Right atrium auricular region (tissue), 2 donors: ENCODE measurements at regions not wholly inside any gene's neighbourhood (a gene's known extent, or its start where the extent isn't known, plus 50 kb on each side); places are given as distances from the start of the nearest gene placed in this dataset.
"Not testable (repeated sequence)": the region's sequence is repeated elsewhere in the genome, so short reads cannot be mapped to it uniquely, and the experiment has no call there.

Experiments
- DNase-seq: peaks from one replicate; pipeline ENCODE4 v3.0.0-alpha.2; 2019; ENCODE audit warnings: low spot score
- H3K27ac ChIP-seq, 2 donors: fragments of 200-600 bp; sonication (generic); 1 replicate in 1 of 2; 2 replicates in 1 of 2; pipeline ENCODE4 v1.5.1; 2016 to 2019
- H3K27me3 ChIP-seq, 2 donors: fragments of 200-600 bp; sonication (generic); one replicate each; pipeline versions ENCODE4 v1.5.1 to v1.6.0; 2017 to 2019
- H3K36me3 ChIP-seq: fragments of 200-600 bp; sonication (generic); one replicate; pipeline ENCODE4 v1.5.1; 2016
- H3K4me1 ChIP-seq, 2 donors: fragments of 200-600 bp; sonication (generic); one replicate each; pipeline versions ENCODE4 v1.5.1 to v1.6.0; 2017 to 2019
- H3K4me3 ChIP-seq, 2 donors: fragments of 200-600 bp; sonication (generic); 1 replicate in 1 of 2; 2 replicates in 1 of 2; pipeline ENCODE4 v1.5.1; 2017 to 2019; ENCODE audit warnings: mild to moderate bottlenecking in 1 of 2, moderate library complexity in 1 of 2
- H3K9me3 ChIP-seq, 2 donors: fragments of 200-600 bp; sonication (generic); one replicate each; pipeline ENCODE4 v1.5.1; 2019
- CTCF ChIP-seq, 2 donors: fragments of 200-600 bp; sonication (generic); IDR thresholded peaks; one replicate each; pipeline ENCODE4 v1.5.1; 2019; ENCODE audit warnings: antibody characterized with exemption in 2 of 2

DNA sequence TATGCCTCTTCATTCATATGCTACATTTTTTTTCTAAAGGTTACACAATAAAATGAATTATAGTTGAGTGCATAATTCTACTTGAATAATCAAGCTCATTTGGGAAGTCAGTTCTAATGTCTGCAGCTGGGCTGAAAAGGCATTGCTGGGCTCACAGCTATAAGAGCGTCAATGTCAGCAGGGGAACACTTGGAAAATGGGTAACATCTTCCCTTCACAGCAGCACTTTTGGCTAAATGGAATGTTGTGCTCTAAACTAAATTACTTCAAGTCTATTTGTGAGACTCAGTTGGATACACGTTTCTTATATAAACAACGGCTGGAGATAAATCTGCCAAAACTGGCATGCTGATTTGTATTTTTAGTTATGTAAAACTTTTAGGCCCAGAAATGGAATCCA lies 357.8 kb downstream of the TBL1XR1 start:
- no peaks in the 10 kb centered on the region for H3K4me1 ChIP-seq
- no peaks in the 10 kb centered on the region for H3K9me3 ChIP-seq
- no peaks in the 10 kb centered on the region for H3K36me3 ChIP-seq
- no peak overlapping the region for H3K27ac ChIP-seq
- no peak overlapping the region for H3K4me3 ChIP-seq
- DNase-seq: no peak
- H3K27me3 ChIP-seq: no peaks in the 10 kb centered on the region
- TF ChIP-seq CTCF (IDR thresholded peaks at IDR 0.05): no peak

- not testable (repeated sequence) for H3K36me3 ChIP-seq, DNase-seq, H3K27ac ChIP-seq, H3K9me3 ChIP-seq, H3K4me1 ChIP-seq, H3K4me3 ChIP-seq, H3K27me3 ChIP-seq
Observed at GRCh38 chr3:176827244-176827643, 370.0 kb downstream of the TBL1XR1 start.

DNA sequence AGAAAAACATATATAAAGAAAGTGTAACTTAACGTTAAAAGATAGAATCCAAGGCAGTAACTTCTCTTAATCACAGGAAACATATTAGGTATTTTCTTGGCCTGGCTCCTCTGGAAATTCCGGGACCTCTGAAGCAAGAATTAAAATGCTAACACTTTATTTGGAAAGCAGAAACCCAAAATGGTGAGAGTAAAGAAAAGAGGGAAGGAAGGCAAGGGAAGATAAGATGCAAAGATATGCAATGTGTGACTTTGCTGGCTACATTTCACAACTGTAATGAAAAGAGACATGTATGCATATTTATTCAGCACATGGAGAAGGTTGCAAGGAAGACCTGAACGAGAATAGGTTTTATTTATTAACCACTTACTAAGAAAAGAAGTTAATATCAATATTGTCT lies 372.5 kb downstream of the TBL1XR1 start:
- no peak for TF ChIP-seq CTCF (IDR thresholded peaks at IDR 0.05)
- H3K4me1 ChIP-seq: no peaks in the 10 kb centered on the region
- H3K4me3 ChIP-seq: no peak overlapping the region
- DNase-seq: no peak
- H3K27ac ChIP-seq: no peak overlapping the region
- no peaks in the 10 kb centered on the region for H3K36me3 ChIP-seq
- H3K9me3 ChIP-seq: peaks cover 0 to 5% of the 10 kb centered on the region in 2 donors
- H3K27me3 ChIP-seq: no peaks in the 10 kb centered on the region

GRCh38 chr3:176820764-176821163 lies 376.5 kb downstream of the TBL1XR1 start:
- Histone ChIP-seq H3K4me3 (no peak overlapping the region), H3K27ac (no peak overlapping the region), H3K27me3 (no peaks in the 10 kb centered on the region), H3K36me3 (no peaks in the 10 kb centered on the region), H3K9me3 (peaks cover 0 to 6% of the 10 kb centered on the region in 2 donors), H3K4me1 (no peaks in the 10 kb centered on the region)
- no peak for TF ChIP-seq CTCF (IDR thresholded peaks at IDR 0.05)
- DNase-seq: no peak

DNA sequence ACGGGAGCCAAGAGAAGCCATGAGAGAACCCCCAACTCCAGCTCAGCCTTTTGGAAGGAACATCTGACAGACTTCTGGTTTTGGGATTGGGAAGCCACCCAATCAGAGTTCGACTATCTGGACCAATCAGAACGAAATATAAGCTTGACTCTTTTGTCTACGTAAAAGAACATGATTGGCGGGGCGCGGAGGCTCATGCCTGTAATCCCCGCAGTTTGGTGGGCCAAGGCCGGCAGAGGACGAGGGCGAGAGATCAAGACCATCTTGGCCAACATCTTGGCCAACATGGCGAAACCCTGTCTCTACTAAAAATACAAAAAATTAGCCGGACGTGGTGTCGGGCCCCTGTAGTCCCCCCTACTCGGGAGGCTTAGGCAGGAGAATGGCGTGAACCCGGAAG lies 380.3 kb downstream of the TBL1XR1 start:
- Histone ChIP-seq H3K36me3 (no peaks in the 10 kb centered on the region), H3K9me3 (peaks cover 0 to 6% of the 10 kb centered on the region in 2 donors), H3K27ac (no peak overlapping the region), H3K4me3 (no peak overlapping the region), H3K4me1 (no peaks in the 10 kb centered on the region), H3K27me3 (no peaks in the 10 kb centered on the region)
- TF ChIP-seq CTCF (IDR thresholded peaks at IDR 0.05): no peak
- no peak for DNase-seq

DNA sequence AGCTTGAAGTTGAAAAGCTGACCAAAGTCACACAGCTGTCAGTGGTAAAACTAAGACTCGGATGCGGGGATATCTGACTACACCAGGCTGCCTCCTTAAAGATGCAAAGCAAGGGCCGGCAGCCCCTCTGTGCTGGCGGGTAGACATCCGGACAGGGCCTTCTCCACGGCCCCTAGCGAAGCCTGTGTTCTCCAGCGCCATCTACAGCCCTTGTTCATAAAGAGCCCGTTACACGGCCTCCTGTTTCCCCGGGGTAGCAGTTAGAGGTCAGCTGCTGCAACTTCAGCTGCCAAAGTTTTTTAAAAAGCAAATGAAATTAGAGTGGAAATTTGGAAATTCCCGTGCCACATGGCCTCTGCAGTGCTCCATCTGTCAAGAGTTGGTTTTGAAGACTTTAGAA lies 383.0 kb downstream of the TBL1XR1 start:
- H3K4me1 ChIP-seq: no peaks in the 10 kb centered on the region
- no peaks in the 10 kb centered on the region for H3K9me3 ChIP-seq
- H3K4me3 ChIP-seq: no peak overlapping the region
- no peaks in the 10 kb centered on the region for H3K36me3 ChIP-seq
- no peak overlapping the region for H3K27ac ChIP-seq
- H3K27me3 ChIP-seq: no peaks in the 10 kb centered on the region
- DNase-seq: peak; percentile 59
- peak; percentile 30 to 77 for TF ChIP-seq CTCF (IDR thresholded peaks at IDR 0.05)
